ENCODE measurements at regions not wholly inside any gene's neighbourhood (a gene's known extent, or its start where the extent isn't known, plus 50 kb on each side); places are given as distances from the start of the nearest gene placed in this dataset.

DNA sequence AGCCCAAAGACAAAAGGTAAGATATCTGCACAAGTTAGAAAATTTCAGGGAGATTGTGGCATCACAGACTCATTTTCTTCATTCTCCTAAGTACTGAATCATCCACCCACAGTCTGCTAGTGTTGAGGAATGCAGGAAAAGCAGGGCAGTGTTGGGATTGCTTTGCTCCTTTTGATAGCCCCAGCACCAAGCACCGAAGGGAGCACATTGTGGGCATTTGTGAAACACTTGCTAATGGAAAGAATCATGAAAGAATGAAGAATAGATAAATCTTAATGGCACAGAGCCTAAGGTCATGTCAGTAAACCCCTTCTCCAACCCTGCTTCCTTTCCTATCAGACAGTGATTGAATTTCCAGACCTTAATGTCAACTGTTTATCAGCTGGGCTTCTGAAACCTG is 103.1 kb upstream of the GPRIN3 start (continued):
- TF ChIP-seq NR2C2 (CRISPR knock-in tag; IDR thresholded peaks at IDR 0.05) (no peak), NR2C2 (tag; IDR thresholded peaks at IDR 0.05) (no peak)

- Histone ChIP-seq H3K27me3 (ENCODE audit: control insufficient read depth in 2 of 2, insufficient read depth in 2 of 2, low read length in 2 of 2) (no peaks in the 10 kb centered on the region), H2AFZ (ENCODE audit: low read depth, low read length) (no peak overlapping the region), H3K36me3 (ENCODE audit: control insufficient read depth, insufficient read depth, low read length) (no peaks in the 10 kb centered on the region), H3K4me3 (no peak overlapping the region), H3K27ac (ENCODE audit: extremely low read depth, low read depth, low read length) (no peak overlapping the region), H3K9ac (ENCODE audit: insufficient read depth in 1 of 2, low read depth in 2 of 2, low read length in 2 of 2) (no peak overlapping the region), H3K9me3 (replicated peaks; ENCODE audit: control insufficient read depth, insufficient read depth, low read depth, low read length) (no peaks in the 10 kb centered on the region), H3K9me1 (ENCODE audit: control insufficient read depth, insufficient read depth, low read length) (no peaks in the 10 kb centered on the region), H3K4me1 (replicated peaks in 1 of 2; ENCODE audit: control insufficient read depth in 2 of 2, insufficient read depth in 2 of 2, low read length in 2 of 2) (no peaks in the 10 kb centered on the region), H3K79me2 (ENCODE audit: control insufficient read depth, insufficient read depth, low read length) (no peaks in the 10 kb centered on the region), H4K20me1 (replicated peaks; ENCODE audit: control insufficient read depth, insufficient read depth, low read length) (no peaks in the 10 kb centered on the region), H3K4me2 (ENCODE audit: insufficient read depth, low read length) (no peak overlapping the region)
- intact Hi-C loops (cut with micrococcal nuclease) = no loop called here
- BruUV-seq (replicated peaks) = no TSS peak
- ChIA-PET POLR2A (no interaction called here), CTCF (ENCODE audit: low intra/inter-chr PET ratio) (no interaction called here)
- in situ Hi-C loops (cut with MboI) = no loop called here
- no peak for TF ChIP-seq ZFP36 (IDR thresholded peaks at IDR 0.05; ENCODE audit: low read depth, low read length, partially characterized antibody)
- TF ChIP-seq, protein P1, sequence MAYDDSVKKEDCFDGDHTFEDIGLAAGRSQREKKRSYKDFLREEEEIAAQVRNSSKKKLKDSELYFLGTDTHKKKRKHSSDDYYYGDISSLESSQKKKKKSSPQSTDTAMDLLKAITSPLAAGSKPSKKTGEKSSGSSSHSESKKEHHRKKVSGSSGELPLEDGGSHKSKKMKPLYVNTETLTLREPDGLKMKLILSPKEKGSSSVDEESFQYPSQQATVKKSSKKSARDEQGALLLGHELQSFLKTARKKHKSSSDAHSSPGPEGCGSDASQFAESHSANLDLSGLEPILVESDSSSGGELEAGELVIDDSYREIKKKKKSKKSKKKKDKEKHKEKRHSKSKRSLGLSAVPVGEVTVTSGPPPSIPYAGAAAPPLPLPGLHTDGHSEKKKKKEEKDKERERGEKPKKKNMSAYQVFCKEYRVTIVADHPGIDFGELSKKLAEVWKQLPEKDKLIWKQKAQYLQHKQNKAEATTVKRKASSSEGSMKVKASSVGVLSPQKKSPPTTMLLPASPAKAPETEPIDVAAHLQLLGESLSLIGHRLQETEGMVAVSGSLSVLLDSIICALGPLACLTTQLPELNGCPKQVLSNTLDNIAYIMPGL (CRISPR knock-in tag; IDR thresholded peaks at IDR 0.05) = no peak
- TF ChIP-seq SRSF7 (optimal IDR thresholded peaks at IDR 0.05; ENCODE audit: low read depth, low read length) = no peak
- TF ChIP-seq GATA2 (CRISPR knock-in tag; IDR thresholded peaks at IDR 0.05) = no peak
- no peak for TF ChIP-seq ILF3 (IDR thresholded peaks at IDR 0.05; ENCODE audit: borderline replicate concordance)
- no peak for TF ChIP-seq PKNOX1 (IDR thresholded peaks at IDR 0.05)
- TF ChIP-seq ZNF57 (CRISPR knock-in tag; IDR thresholded peaks at IDR 0.05) = no peak
- no peak for TF ChIP-seq TRIM28 (IDR thresholded peaks at IDR 0.05)
- TF ChIP-seq SMAD3 (CRISPR knock-in tag; conservative IDR thresholded peaks at IDR 0.05) = no peak
- no peak for TF ChIP-seq ZNF764 (CRISPR knock-in tag; IDR thresholded peaks at IDR 0.05; ENCODE audit: low read depth)
- ATAC-seq = no peak
- no peak for DNase-seq (ENCODE audit: extremely low read depth in 1 of 4, low spot score in 3 of 4)
- 3% methylated on average over 3 of the region's 3 CpGs for WGBS (ENCODE audit: insufficient coverage, low coverage, missing lambda C conversion rate)
- no peak for FAIRE-seq
These were observed 96.9 kb upstream of the GPRIN3 start for GRCh38 chr4:89404530-89404929.
